GM12865 (cell line): ENCODE measurements at regions not wholly inside any gene's neighbourhood (a gene's known extent, or its start where the extent isn't known, plus 50 kb on each side); places are given as distances from the start of the nearest gene placed in this dataset.

Experiments used
- DNase-seq: peaks from one replicate; pipeline ENCODE4 v3.0.0; 2010; ENCODE audit warnings: low read depth
- H3K4me3 ChIP-seq: 2 replicates; pipeline ENCODE4 v1.5.1; 2011; ENCODE audit warnings: mild to moderate bottlenecking, low read depth, low read length, control low read depth
- CTCF ChIP-seq: IDR thresholded peaks from 2 replicates; pipeline ENCODE4 v1.5.1; 2011; ENCODE audit warnings: low read length, control low read depth, low read depth, inconsistent platforms; ENCODE audit not compliant: insufficient read depth; ENCODE audit errors: missing control alignments

- no peak for TF ChIP-seq CTCF
- DNase-seq: no peak
- no peak overlapping the region for H3K4me3 ChIP-seq
These were observed 459.3 kb upstream of the TRIB2 start for GRCh38 chr2:12257476-12257875.

GRCh38 chr2:12259493-12259892 is 457.2 kb upstream of the TRIB2 start:
- TF ChIP-seq CTCF: no peak
- H3K4me3 ChIP-seq: no peak overlapping the region
- no peak for DNase-seq

DNA sequence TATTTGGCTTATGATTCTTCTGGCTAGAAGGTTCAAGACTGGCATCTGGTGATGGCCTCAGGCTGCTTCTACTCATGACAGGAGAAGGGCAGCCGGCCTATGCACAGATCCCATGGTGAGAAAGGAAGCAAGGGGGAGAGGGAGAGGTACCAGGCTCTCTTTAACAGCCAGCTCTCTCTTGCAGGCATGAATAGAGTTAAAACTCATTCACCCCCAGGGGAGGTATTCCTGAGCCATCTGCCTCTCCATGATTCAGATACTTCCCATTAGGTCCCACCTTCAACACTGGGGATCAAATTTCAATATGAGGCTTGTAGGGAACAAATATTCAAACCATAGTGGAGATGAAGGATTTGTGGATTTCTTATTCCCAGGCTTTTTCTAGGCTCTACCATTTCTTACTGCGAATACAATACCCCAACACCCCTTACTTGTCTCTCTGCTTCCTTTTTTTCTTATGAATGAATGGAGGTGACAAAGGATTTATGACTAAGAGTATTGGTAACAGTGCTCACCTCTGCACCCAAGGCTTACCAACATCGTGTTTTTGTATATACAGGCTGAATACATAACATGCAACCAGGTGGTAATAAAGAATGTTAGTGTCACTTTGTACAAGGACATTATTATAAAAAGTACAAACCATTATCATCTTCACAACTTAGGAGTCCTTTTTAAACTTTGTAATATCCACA is 454.6 kb upstream of the TRIB2 start:
- TF ChIP-seq CTCF: no peak
- H3K4me3 ChIP-seq: no peak overlapping the region
- no peak for DNase-seq

DNA sequence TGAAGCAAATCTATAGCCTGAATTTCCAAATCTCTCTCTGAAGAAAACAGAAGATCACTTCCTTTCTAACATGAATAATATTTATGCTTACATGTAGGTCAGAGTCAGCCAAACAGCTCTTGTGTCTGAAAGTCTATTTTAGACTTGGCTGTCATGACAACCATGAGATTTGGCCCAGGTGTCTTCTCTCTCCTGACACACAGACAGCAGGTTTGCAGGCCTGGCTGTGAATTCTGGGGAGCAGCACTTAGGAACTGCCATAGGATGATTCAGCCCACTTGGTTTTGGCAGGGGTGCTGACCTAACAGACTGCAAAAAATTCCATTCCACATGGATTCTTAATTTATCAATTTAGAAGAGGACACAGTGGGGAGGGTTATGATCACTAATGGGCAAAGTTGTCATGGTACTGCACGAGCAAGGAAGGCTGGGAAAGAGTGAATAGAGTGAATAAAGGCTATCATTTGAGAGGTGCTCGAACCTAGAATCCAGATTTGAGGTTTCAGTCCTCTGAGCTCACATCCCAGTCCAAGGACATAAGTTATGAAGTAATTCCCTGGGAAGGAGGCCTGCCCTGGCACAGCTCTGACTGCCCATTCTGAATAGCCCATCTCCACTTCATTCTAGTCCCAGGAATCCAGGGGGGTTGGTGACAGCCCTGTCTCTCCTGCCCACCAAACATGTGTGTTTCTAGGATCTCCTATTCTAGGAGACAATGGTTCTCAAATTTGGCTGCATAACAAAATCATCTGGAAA is 453.9 kb upstream of the TRIB2 start:
- TF ChIP-seq CTCF: no peak
- DNase-seq: peak; percentile 64

GRCh38 chr2:12263730-12264129 is 453.0 kb upstream of the TRIB2 start:
- no peak for TF ChIP-seq CTCF
- DNase-seq: no peak
- H3K4me3 ChIP-seq: no peak overlapping the region

More for the DNA sequence above, 453.9 kb upstream of the TRIB2 start:
- no peak overlapping the region for H3K4me3 ChIP-seq

- TF ChIP-seq CTCF: no peak
- DNase-seq: no peak
- H3K4me3 ChIP-seq: no peak overlapping the region
These were observed 452.6 kb upstream of the TRIB2 start for GRCh38 chr2:12264146-12264545.
